Lower leg skin (tissue), 4 donors: ENCODE measurements at regions not wholly inside any gene's neighbourhood (a gene's known extent, or its start where the extent isn't known, plus 50 kb on each side); places are given as distances from the start of the nearest gene placed in this dataset.

Experiments used
- DNase-seq, 2 donors: peaks; one replicate each; pipeline ENCODE4 v3.0.0-alpha.2; 2019; ENCODE audit warnings: low spot score in 2 of 2
- H3K4me3 ChIP-seq: fragments of 200-600 bp; sonication (generic); 2 replicates; pipeline ENCODE4 v1.5.1; 2017; ENCODE audit warnings: mild to moderate bottlenecking, low read depth; ENCODE audit not compliant: poor library complexity, severe bottlenecking
- CTCF ChIP-seq, 3 donors: fragments of 450-650 bp; IDR thresholded peaks; one replicate each; pipeline ENCODE4 v1.5.1; 2016; ENCODE audit warnings: antibody characterized with exemption in 3 of 3, mild to moderate bottlenecking in 3 of 3, moderate library complexity in 2 of 3
- POLR2A ChIP-seq, 2 donors: fragments of 450-650 bp; IDR thresholded peaks; one replicate each; pipeline ENCODE4 v1.6.1; 2016 to 2017; ENCODE audit warnings: antibody characterized with exemption in 2 of 2, mild to moderate bottlenecking in 1 of 2, moderate library complexity in 1 of 2
- WGBS, 2 donors: methylation state at CpG; one replicate each; pipeline ENCODE4 v1.1.5; 2018; 5-methylcytosine and 5-hydroxymethylcytosine counted together
- intact Hi-C: fragments of 100-400 bp; cut with DNase I; formaldehyde crosslinking; loops from one replicate; pipeline ENCODE4 v1.15.0; 2023; ENCODE audit warnings: low total_unique reads

GRCh38 chr15:87322265-87322664 lies 934.3 kb downstream of the NTRK3 start:
- H3K4me3 ChIP-seq = no peak overlapping the region
- no peak for DNase-seq
- WGBS, 2 donors = 50 to 53% methylated on average over 1 of the region's 1 CpG
- TF ChIP-seq CTCF (IDR thresholded peaks at IDR 0.05) (no peak), POLR2A (IDR thresholded peaks at IDR 0.05) (no peak)
- intact Hi-C loops = no loop called here

DNA sequence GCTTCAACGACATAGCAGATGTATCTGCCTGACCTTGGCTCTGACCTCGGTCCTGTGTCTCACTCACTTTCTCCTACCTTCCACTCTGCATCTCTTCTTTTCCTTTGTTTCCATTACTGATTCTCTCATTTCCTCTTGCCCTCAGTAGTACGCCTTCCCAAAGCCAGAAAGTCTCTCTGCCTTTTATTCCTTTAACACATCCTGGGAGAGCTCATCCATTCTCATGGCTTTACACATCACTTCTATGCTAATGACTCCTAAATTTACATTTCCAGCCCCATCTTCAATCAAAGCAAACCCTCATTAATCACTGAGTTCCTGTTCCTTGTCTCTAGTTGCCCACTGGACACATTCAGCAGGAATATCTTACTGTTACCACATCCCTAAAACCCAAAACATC lies 938.6 kb downstream of the NTRK3 start:
- WGBS, 2 donors = 49 to 60% methylated on average over 3 of the region's 3 CpGs
- DNase-seq = no peak
- H3K4me3 ChIP-seq = no peak overlapping the region
- no peak for TF ChIP-seq CTCF (IDR thresholded peaks at IDR 0.05)
- no peak for TF ChIP-seq POLR2A (IDR thresholded peaks at IDR 0.05)
- intact Hi-C loops = no loop called here

DNA sequence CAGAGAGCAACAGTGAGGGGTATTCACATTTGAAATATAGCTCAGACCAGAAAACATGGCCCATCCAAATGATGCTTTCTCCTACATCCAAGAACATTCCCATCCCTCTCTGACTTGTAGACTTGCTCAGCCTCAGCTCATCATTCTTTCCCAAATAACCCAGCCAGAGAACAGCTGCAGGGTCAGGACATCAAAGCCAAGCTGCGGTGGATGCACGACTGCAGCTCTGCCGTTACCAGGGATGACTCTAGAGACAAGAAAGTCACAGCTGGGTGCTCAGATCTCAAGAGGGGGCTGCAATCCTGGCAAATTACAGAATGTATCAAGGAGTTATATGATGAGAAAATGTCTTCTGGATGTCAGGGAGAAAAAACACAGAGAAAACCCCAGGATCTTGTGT lies 944.3 kb downstream of the NTRK3 start:
- no peak for TF ChIP-seq POLR2A (IDR thresholded peaks at IDR 0.05)
- no peak for TF ChIP-seq CTCF (IDR thresholded peaks at IDR 0.05)
- H3K4me3 ChIP-seq = no peak overlapping the region
- WGBS, 2 donors = 42 to 43% methylated on average over 3 of the region's 3 CpGs
- no peak for DNase-seq
- intact Hi-C loops = no loop called here

GRCh38 chr15:87300146-87300545 lies 956.4 kb downstream of the NTRK3 start:
- DNase-seq = no peak
- intact Hi-C loops = no loop called here
- WGBS, 2 donors = 58 to 61% methylated on average over 3 of the region's 3 CpGs
- H3K4me3 ChIP-seq = no peak overlapping the region
- TF ChIP-seq CTCF (IDR thresholded peaks at IDR 0.05) = no peak
- no peak for TF ChIP-seq POLR2A (IDR thresholded peaks at IDR 0.05)

GRCh38 chr15:87294854-87295253 lies 961.7 kb downstream of the NTRK3 start:
- intact Hi-C loops = no loop called here
- H3K4me3 ChIP-seq = no peak overlapping the region
- DNase-seq = no peak
- no peak for TF ChIP-seq CTCF (IDR thresholded peaks at IDR 0.05)
- no peak for TF ChIP-seq POLR2A (IDR thresholded peaks at IDR 0.05)

- no peak for DNase-seq
- WGBS, 2 donors = 75 to 83% methylated on average over 2 of the region's 2 CpGs
- intact Hi-C loops = no loop called here
- H3K4me3 ChIP-seq = no peak overlapping the region
- TF ChIP-seq POLR2A (IDR thresholded peaks at IDR 0.05) (no peak), CTCF (IDR thresholded peaks at IDR 0.05) (no peak)
Measured at GRCh38 chr15:87293031-87293430, 963.5 kb downstream of the NTRK3 start.
